ENCODE measurements at regions not wholly inside any gene's neighbourhood (a gene's known extent, or its start where the extent isn't known, plus 50 kb on each side); places are given as distances from the start of the nearest gene placed in this dataset.
"Not testable (repeated sequence)": the region's sequence is repeated elsewhere in the genome, so short reads cannot be mapped to it uniquely, and the experiment has no call there.

DNA sequence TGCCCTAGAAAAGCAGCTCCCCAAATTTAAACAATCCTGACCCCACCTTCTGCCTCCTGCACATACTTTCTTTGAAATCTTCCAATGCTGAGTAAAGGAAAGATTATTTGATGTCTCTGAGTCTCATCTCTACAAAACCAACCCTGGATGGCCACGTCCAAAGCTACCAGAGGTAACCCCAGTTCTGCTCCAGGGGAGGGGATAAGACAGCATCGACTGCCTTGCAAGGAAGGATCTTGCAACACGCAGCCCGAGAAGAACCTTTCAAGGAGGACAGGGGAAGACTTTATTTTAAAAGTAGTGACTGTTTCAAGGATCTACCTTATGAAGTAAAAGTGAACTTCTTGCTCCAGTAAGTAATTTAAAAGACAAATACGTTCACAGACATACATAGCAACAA lies 66.5 kb upstream of the TMEM45B start:
- CTCF ChIA-PET = interaction anchor here (0.9 to 8.7 kb wide), 8 partner anchors 10 to 389 kb away, joined by 3 to 98 read pairs (median 4); partner anchors contain the start of gene BARX2
- no peak overlapping the region for H3K4me3 ChIP-seq (ENCODE audit: low read depth, low read length)
- no peak for DNase-seq (ENCODE audit: low read depth, low spot score)
- POLR2A ChIA-PET = no interaction called here
- no peak for TF ChIP-seq CTCF (IDR thresholded peaks at IDR 0.05; ENCODE audit: insufficient read depth, low read length, missing control alignments)

DNA sequence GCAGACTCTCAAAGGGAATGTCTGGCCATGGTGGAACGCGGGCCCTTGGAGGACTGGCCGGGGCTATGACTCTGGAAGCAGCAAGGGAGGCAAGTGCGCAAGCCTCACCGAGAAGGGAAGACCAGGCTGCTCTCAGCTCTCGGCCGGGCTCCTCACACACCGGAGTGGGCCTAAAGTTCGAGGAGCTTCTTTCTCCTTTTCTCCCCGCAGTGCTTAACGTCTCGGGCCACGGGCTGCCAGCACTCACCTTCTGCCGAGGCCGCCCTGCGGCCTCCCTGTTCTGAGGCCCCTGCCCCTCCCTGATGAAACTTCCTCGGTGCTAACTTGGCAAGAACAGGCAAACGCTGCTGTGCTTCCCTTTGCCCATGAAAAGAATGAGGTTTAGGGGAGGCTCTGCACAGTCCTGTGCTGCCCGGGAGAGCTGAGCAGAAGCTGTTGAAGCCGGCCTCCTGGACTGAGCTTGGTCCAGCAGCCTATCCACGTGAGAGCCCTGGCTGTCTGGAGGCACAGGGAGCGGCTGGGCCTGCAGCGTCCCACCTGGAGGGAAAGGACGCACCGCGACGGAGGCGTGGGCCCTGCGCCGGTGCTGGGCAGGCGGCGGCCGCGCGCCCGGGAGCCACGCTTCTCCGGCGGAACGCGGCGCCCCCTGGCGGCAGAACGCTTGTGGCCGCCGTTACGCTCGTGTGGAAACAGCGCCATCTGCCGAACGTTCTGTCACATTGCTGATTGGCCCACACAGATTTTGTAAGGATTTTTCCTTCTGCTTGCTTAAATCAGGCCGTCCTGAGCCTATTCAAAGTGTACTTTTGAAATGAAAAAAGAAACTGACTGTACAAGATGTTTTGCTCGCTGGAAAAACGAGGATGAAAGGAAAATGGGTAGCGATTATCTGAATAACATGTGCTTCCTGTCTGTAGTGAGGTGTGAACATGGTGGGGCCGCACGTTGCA lies 65.0 kb upstream of the TMEM45B start:
- ChIA-PET CTCF (interaction anchor here (0.6 to 8.7 kb wide), 40 partner anchors 8 to 1985 kb away, joined by 3 to 98 read pairs (median 4); partner anchors contain the start of gene BARX2), POLR2A (no interaction called here)
- no peak for DNase-seq (ENCODE audit: low read depth, low spot score)
- peak overlapping the region; percentile 42 for H3K4me3 ChIP-seq (ENCODE audit: low read depth, low read length)
- TF ChIP-seq CTCF (IDR thresholded peaks at IDR 0.05; ENCODE audit: insufficient read depth, low read length, missing control alignments) = peak; percentile 88

DNA sequence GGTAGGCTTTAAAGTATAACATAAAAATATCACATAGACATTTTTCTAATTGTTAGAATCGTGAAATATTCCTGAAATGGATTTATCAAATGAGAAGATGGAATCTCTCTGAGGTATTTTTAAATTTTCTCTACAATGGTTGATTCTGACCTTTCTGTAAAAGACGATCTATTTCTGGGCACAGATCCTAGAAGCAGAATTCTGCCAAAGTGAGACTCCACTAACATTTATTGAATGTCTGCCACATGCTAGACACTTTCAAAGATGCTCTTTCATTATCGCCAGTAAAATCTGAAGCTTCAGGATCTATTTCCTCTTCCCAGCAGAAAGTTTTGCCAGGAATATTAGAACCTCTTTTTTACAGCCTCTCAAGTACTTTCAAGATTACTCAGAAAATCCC lies 64.1 kb upstream of the TMEM45B start:
- no peak overlapping the region for H3K4me3 ChIP-seq (ENCODE audit: low read depth, low read length)
- POLR2A ChIA-PET = no interaction called here
- CTCF ChIA-PET = interaction anchor here (0.6 to 8.7 kb wide), 15 partner anchors 9 to 866 kb away, joined by 3 to 98 read pairs (median 6); partner anchors contain the start of gene BARX2
- no peak for TF ChIP-seq CTCF (IDR thresholded peaks at IDR 0.05; ENCODE audit: insufficient read depth, low read length, missing control alignments)
- DNase-seq (ENCODE audit: low read depth, low spot score) = no peak

GRCh38 chr11:129763569-129763968 lies 52.1 kb upstream of the TMEM45B start:
- POLR2A ChIA-PET; H3K4me3 ChIP-seq (ENCODE audit: low read depth, low read length); DNase-seq (ENCODE audit: low read depth, low spot score): not testable (repeated sequence)
- CTCF ChIA-PET = interaction anchor here (4.1 kb wide), 1 partner anchor 11 kb away, joined by 23 read pairs; no protein-coding TSS in a partner anchor

DNA sequence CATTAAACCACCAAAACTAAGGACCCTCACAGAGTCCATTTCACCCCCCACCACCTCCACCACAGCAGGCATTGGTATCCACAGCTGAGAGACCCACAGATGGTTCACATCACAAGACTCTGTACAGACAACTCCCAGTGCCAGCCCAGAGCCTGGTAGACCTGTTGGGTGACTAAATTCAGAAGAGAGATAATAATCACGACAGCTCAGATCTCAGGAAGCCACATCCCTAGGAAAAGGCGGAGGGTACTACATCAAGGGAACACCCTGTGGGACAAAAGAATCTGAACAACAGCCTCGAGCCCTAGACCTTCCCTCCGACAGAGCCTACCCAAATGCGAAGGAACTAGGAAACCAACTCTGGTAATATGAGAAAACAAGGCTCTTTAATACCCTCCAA lies 51.4 kb upstream of the TMEM45B start:
- CTCF ChIA-PET = interaction anchor here (4.1 kb wide), 1 partner anchor 12 kb away, joined by 23 read pairs; no protein-coding TSS in a partner anchor
- not testable (repeated sequence) for DNase-seq (ENCODE audit: low read depth, low spot score); H3K4me3 ChIP-seq (ENCODE audit: low read depth, low read length)

More for the DNA sequence above, 51.4 kb upstream of the TMEM45B start:
- POLR2A ChIA-PET = not testable (repeated sequence)
